IMR-90 (cell line): ENCODE measurements at regions not wholly inside any gene's neighbourhood (a gene's known extent, or its start where the extent isn't known, plus 50 kb on each side); places are given as distances from the start of the nearest gene placed in this dataset.

Source experiments
- ATAC-seq: fragments of 200-7000 bp; cut with Tn5 transposase; 2 replicates; pipeline ENCODE4 v1.9.1; 2020; ENCODE audit warnings: low read depth, mild to moderate bottlenecking, moderate library complexity
- BruUV-seq: library from RNA; stranded (reverse); fragments of 400-500 nt; replicated peaks from 2 replicates; lab custom pipeline; 2021; lab: Mats Ljungman, UMichigan
- CTCF ChIA-PET: fragments of 300-600 bp; formaldehyde crosslinking; extraction: SDS; loops from one replicate; lab custom pipeline; 2021; ENCODE audit warnings: antibody characterized with exemption; lab: Yijun Ruan, JAX
- POLR2A ChIA-PET: fragments of 300-600 bp; sonication (Branson Sonifier 250); formaldehyde crosslinking; loops from one replicate; lab custom pipeline; 2022; ENCODE audit warnings: antibody characterized with exemption; ENCODE audit not compliant: unreplicated experiment; lab: Charles Lee
- DNase-seq: peaks from one replicate; pipeline ENCODE4 v3.0.0; 2013
- H2AFZ ChIP-seq: replicated peaks from 2 replicates; pipeline ENCODE3; 2013; ENCODE audit warnings: low read length, mild to moderate bottlenecking; ENCODE audit not compliant: poor library complexity
- H2AK5ac ChIP-seq: 2 replicates; pipeline ENCODE4 v1.6.1; 2013; ENCODE audit warnings: low read depth, low read length, inconsistent platforms
- H2AK9ac ChIP-seq: replicated peaks from 2 replicates; pipeline ENCODE3; 2013; ENCODE audit warnings: mild to moderate bottlenecking, low read depth, low read length, moderate library complexity; ENCODE audit not compliant: poor library complexity
- H2BK120ac ChIP-seq: 2 replicates; pipeline ENCODE4 v1.6.1; 2013; ENCODE audit warnings: low read depth, low read length, inconsistent platforms
- H2BK15ac ChIP-seq: 3 replicates; pipeline ENCODE4 v1.6.1; 2013; ENCODE audit warnings: low read depth, low read length, inconsistent platforms
- H2BK20ac ChIP-seq: 2 replicates; pipeline ENCODE4 v1.6.1; 2013; ENCODE audit warnings: low read depth, mild to moderate bottlenecking, inconsistent platforms, low read length, moderate library complexity
- H2BK5ac ChIP-seq: 2 replicates; pipeline ENCODE4 v1.6.1; 2013; ENCODE audit warnings: mild to moderate bottlenecking, low read depth, low read length, inconsistent platforms; ENCODE audit not compliant: poor library complexity, severe bottlenecking
- H3K14ac ChIP-seq: replicated peaks from 2 replicates; pipeline ENCODE4 v1.6.1; 2013; ENCODE audit warnings: low read depth, low read length, inconsistent platforms
- H3K18ac ChIP-seq: 2 replicates; pipeline ENCODE4 v1.6.1; 2013; ENCODE audit warnings: low read depth, low read length, control low read depth
- H3K23ac ChIP-seq: 2 replicates; pipeline ENCODE4 v1.6.1; 2013; ENCODE audit warnings: low read depth, low read length, inconsistent platforms
- H3K27ac ChIP-seq: 2 replicates; pipeline ENCODE4 v1.5.1; 2013; ENCODE audit warnings: mild to moderate bottlenecking, control low read depth, low read length; ENCODE audit not compliant: insufficient read depth
- H3K27me3 ChIP-seq: 2 replicates; pipeline ENCODE4 v1.6.1; 2013; ENCODE audit warnings: low read length; ENCODE audit not compliant: control insufficient read depth, insufficient read depth
- H3K36me3 ChIP-seq: 2 replicates; pipeline ENCODE4 v1.6.1; 2013; ENCODE audit warnings: low read length, mixed read lengths; ENCODE audit not compliant: control insufficient read depth, insufficient read depth
- H3K4ac ChIP-seq: 2 replicates; pipeline ENCODE4 v1.6.1; 2013; ENCODE audit warnings: low read depth, low read length, inconsistent platforms
- H3K4me1 ChIP-seq: 2 replicates; pipeline ENCODE4 v1.6.1; 2013; ENCODE audit warnings: low read length, mixed read lengths; ENCODE audit not compliant: control insufficient read depth, insufficient read depth
- H3K4me2 ChIP-seq: 2 replicates; pipeline ENCODE4 v1.6.1; 2013; ENCODE audit warnings: low read depth, mild to moderate bottlenecking, control low read depth, low read length, moderate library complexity
- H3K4me3 ChIP-seq: 2 replicates; pipeline ENCODE4 v1.5.1; 2013; ENCODE audit warnings: low read depth, mild to moderate bottlenecking, control low read depth, low read length, moderate library complexity; ENCODE audit not compliant: insufficient read depth
- H3K56ac ChIP-seq: 2 replicates; pipeline ENCODE4 v1.6.1; 2013; ENCODE audit warnings: low read length, inconsistent platforms; ENCODE audit not compliant: insufficient read depth; ENCODE audit errors: extremely low read depth
- H3K79me1 ChIP-seq, 2 experiments: 2 replicates each; pipeline ENCODE4 v1.6.1; 2013; ENCODE audit warnings: low read length in 2 of 2, inconsistent platforms in 1 of 2, low read depth in 1 of 2
- H3K9ac ChIP-seq: 2 replicates; pipeline ENCODE4 v1.6.1; 2013; ENCODE audit warnings: low read depth, low read length, control low read depth
- H3K9me1 ChIP-seq: 2 replicates; pipeline ENCODE4 v1.6.1; 2013; ENCODE audit warnings: low read length, inconsistent platforms; ENCODE audit not compliant: insufficient read depth
- H3K9me3 ChIP-seq: 2 replicates; pipeline ENCODE4 v1.6.1; 2013; ENCODE audit warnings: low read length; ENCODE audit not compliant: control insufficient read depth, insufficient read depth
- H4K20me1 ChIP-seq: 2 replicates; pipeline ENCODE4 v1.6.1; 2013; ENCODE audit warnings: low read length, inconsistent platforms; ENCODE audit not compliant: insufficient read depth
- H4K5ac ChIP-seq: 2 replicates; pipeline ENCODE4 v1.6.1; 2013; ENCODE audit warnings: mild to moderate bottlenecking, low read depth, low read length, control low read depth
- H4K8ac ChIP-seq, 2 experiments: 2 replicates each; pipeline ENCODE4 v1.6.1; 2013; ENCODE audit warnings: low read depth in 2 of 2, low read length in 2 of 2, control low read depth in 1 of 2, inconsistent platforms in 1 of 2
- H4K91ac ChIP-seq: 2 replicates; pipeline ENCODE4 v1.6.1; 2013; ENCODE audit warnings: low read depth, low read length, inconsistent platforms; ENCODE audit not compliant: insufficient read depth
- BHLHE40 ChIP-seq: fragments of 150-350 bp; IDR thresholded peaks from 2 replicates; pipeline ENCODE4 v1.6.1; 2016; ENCODE audit warnings: mild to moderate bottlenecking, low read depth, low read length
- CEBPB ChIP-seq: IDR thresholded peaks from 2 replicates; pipeline ENCODE4 v1.6.1; 2012; ENCODE audit warnings: low read depth, low read length, improper control_type of control experiment
- CHD1 ChIP-seq: IDR thresholded peaks from 2 replicates; pipeline ENCODE4 v1.6.1; 2012; ENCODE audit warnings: low read depth, low read length, improper control_type of control experiment
- CTCF ChIP-seq: conservative IDR thresholded peaks from 2 replicates; pipeline ENCODE4 v1.5.1; 2012; ENCODE audit warnings: mild to moderate bottlenecking, low read depth, low read length, improper control_type of control experiment
- ELK1 ChIP-seq: fragments of 150-350 bp; IDR thresholded peaks from 2 replicates; pipeline ENCODE4 v1.6.1; 2016; ENCODE audit warnings: low read depth, mild to moderate bottlenecking, low read length, moderate library complexity, borderline replicate concordance
- FOS ChIP-seq: fragments of 150-350 bp; IDR thresholded peaks from 2 replicates; pipeline ENCODE4 v1.6.1; 2016; ENCODE audit warnings: low read depth, low read length
- MAFK ChIP-seq: IDR thresholded peaks from 2 replicates; pipeline ENCODE4 v1.6.1; 2012; ENCODE audit warnings: low read depth, low read length, improper control_type of control experiment
- MAZ ChIP-seq: IDR thresholded peaks from 2 replicates; pipeline ENCODE4 v1.6.1; 2012; ENCODE audit warnings: low read depth, mild to moderate bottlenecking, low read length, improper control_type of control experiment, moderate library complexity, borderline replicate concordance
- MXI1 ChIP-seq: IDR thresholded peaks from 2 replicates; pipeline ENCODE4 v1.6.1; 2012; ENCODE audit warnings: low read depth, mild to moderate bottlenecking, low read length, moderate library complexity, borderline replicate concordance
- NFE2L2 ChIP-seq: fragments of 150-350 bp; IDR thresholded peaks from 2 replicates; pipeline ENCODE4 v1.6.1; 2016; ENCODE audit warnings: low read depth, mild to moderate bottlenecking, low read length
- POLR2A ChIP-seq: IDR thresholded peaks from 2 replicates; pipeline ENCODE4 v1.6.1; 2012; ENCODE audit warnings: mild to moderate bottlenecking, low read depth, low read length
- RAD21 ChIP-seq: IDR thresholded peaks from 2 replicates; pipeline ENCODE4 v1.6.1; 2012; ENCODE audit warnings: low read length, improper control_type of control experiment
- RCOR1 ChIP-seq: IDR thresholded peaks from 2 replicates; pipeline ENCODE4 v1.6.1; 2012; ENCODE audit warnings: mild to moderate bottlenecking, low read length, improper control_type of control experiment; ENCODE audit not compliant: insufficient replicate concordance
- RFX5 ChIP-seq: IDR thresholded peaks from 2 replicates; pipeline ENCODE4 v1.8.0; 2012; ENCODE audit warnings: low read depth, mild to moderate bottlenecking, low read length, moderate library complexity
- SMC3 ChIP-seq: fragments of 150-350 bp; IDR thresholded peaks from 2 replicates; pipeline ENCODE4 v1.6.1; 2016; ENCODE audit warnings: low read depth, mild to moderate bottlenecking, antibody characterized with exemption, low read length, moderate library complexity
- USF2 ChIP-seq: fragments of 150-350 bp; IDR thresholded peaks from 2 replicates; pipeline ENCODE4 v1.6.1; 2017; ENCODE audit warnings: mild to moderate bottlenecking, antibody characterized with exemption, low read length, low read depth
- WGBS, 2 experiments: methylation state at CpG; one replicate each; pipeline versions ENCODE4 v1.1.5 to v1.1.7; 2013; ENCODE audit warnings: missing lambda C conversion rate in 2 of 2; ENCODE audit not compliant: insufficient read length in 1 of 2; ENCODE audit errors: extremely low coverage in 2 of 2; 5-methylcytosine and 5-hydroxymethylcytosine counted together
- dilution Hi-C: fragments of 300-500 bp; cut with HindIII; formaldehyde crosslinking; loops from one replicate; pipeline ENCODE4 v1.14.3; 2018; ENCODE audit warnings: low sequenced_read_pairs; ENCODE audit not compliant: unreplicated experiment
- in situ Hi-C: fragments of 300-500 bp; cut with MboI; formaldehyde crosslinking; loops from 3 replicates; pipeline ENCODE4 v1.14.3; 2019; ENCODE audit warnings: low sequenced_read_pairs, inconsistent platforms, mixed read lengths
- intact Hi-C: fragments of 100-400 bp; cut with micrococcal nuclease; formaldehyde crosslinking; loops from 2 replicates; pipeline ENCODE4 v1.10.0; 2022

- no peaks in the 10 kb centered on the region for H3K27me3 ChIP-seq
- H3K4me1 ChIP-seq: no peaks in the 10 kb centered on the region
- dilution Hi-C loops: no loop called here
- H2AFZ ChIP-seq: no peak overlapping the region
- peaks cover 10% of the 10 kb centered on the region for H3K36me3 ChIP-seq
- H3K27ac ChIP-seq: no peak overlapping the region
- H2AK5ac ChIP-seq: no peak overlapping the region
- H2BK20ac ChIP-seq: no peak overlapping the region
- H4K91ac ChIP-seq: no peak overlapping the region
- no peak overlapping the region for H4K8ac ChIP-seq
- no peak overlapping the region for H3K18ac ChIP-seq
- no peak overlapping the region for H3K56ac ChIP-seq
- intact Hi-C loops: no loop called here
- H3K23ac ChIP-seq: no peak overlapping the region
- H3K4ac ChIP-seq: no peak overlapping the region
- H3K9me3 ChIP-seq: peaks cover 29% of the 10 kb centered on the region
- in situ Hi-C loops: no loop called here
- H2BK5ac ChIP-seq: no peak overlapping the region
- no peak overlapping the region for H3K4me2 ChIP-seq
- no peak for ATAC-seq
- POLR2A ChIA-PET: no interaction called here
- H3K9ac ChIP-seq: no peak overlapping the region
- no peak for DNase-seq
- no peaks in the 10 kb centered on the region for H4K20me1 ChIP-seq
- no peak overlapping the region for H2BK120ac ChIP-seq
- H3K9me1 ChIP-seq: no peaks in the 10 kb centered on the region
- H2AK9ac ChIP-seq: no peak overlapping the region
- no peak overlapping the region for H4K5ac ChIP-seq
- BruUV-seq: no TSS peak
- peaks cover 0 to 2% of the 10 kb centered on the region in 2 experiments; a peak in 1 of 4 replicates for H3K79me1 ChIP-seq
- CTCF ChIA-PET: no interaction called here
- no peak for TF ChIP-seq CEBPB
- no peak for TF ChIP-seq MAFK
- TF ChIP-seq RFX5: no peak
- no peak for TF ChIP-seq NFE2L2
- TF ChIP-seq BHLHE40: no peak
- no peak for TF ChIP-seq CHD1
- TF ChIP-seq RAD21: no peak
- no peak for TF ChIP-seq ELK1
- TF ChIP-seq USF2: no peak
- TF ChIP-seq POLR2A: no peak
- TF ChIP-seq MXI1: no peak
- no peak for TF ChIP-seq MAZ
- no peak for TF ChIP-seq SMC3
- no peak for TF ChIP-seq FOS
- no peak for TF ChIP-seq RCOR1
- TF ChIP-seq CTCF: no peak
- H2BK15ac ChIP-seq: no peak overlapping the region
- H3K14ac ChIP-seq: no peak overlapping the region
- no peak overlapping the region for H3K4me3 ChIP-seq
- WGBS, 2 experiments: no CpG with 5 or more reads among the region's 2 CpGs
Observed at GRCh38 chr16:31745900-31746299, 127.7 kb upstream of the ZNF267 start.
